ENCODE measurements at regions not wholly inside any gene's neighbourhood (a gene's known extent, or its start where the extent isn't known, plus 50 kb on each side); places are given as distances from the start of the nearest gene placed in this dataset.

DNA sequence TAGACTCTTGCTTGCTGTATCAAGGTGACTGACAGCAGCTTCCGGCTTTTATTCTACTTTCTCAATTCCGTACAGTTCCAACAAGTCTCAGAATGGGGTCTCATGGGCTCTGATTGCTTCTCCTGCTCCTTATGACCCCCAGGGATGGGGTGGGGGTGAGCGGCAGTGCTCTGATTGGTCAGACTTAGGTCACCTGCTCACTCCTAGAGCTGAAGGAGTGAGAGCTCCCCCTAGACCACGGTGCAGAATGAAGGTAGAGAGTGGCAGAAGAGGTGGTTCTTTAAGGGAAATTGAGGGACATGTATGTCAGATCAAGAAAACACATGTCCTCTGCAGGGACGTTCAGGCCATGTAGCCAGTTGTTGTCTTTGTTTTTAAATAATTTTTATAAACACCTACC is 115.2 kb downstream of the C9orf152 start:
- Histone ChIP-seq H3K4me2 (ENCODE audit: low read length) (no peak overlapping the region), H3K9ac (ENCODE audit: low read length) (no peak overlapping the region), H4K20me1 (ENCODE audit: low read length) (peaks cover 49% of the 10 kb centered on the region), H3K4me1 (ENCODE audit: insufficient read depth, low read length) (peaks cover 17% of the 10 kb centered on the region), H3K79me2 (ENCODE audit: low read length) (peaks cover 78% of the 10 kb centered on the region), H3K27ac (ENCODE audit: low read length) (no peak overlapping the region), H3K9me2 (replicated peaks; ENCODE audit: low read length) (no peaks in the 10 kb centered on the region), H3K4me3 (ENCODE audit: low read length) (no peak overlapping the region), H3K9me3 (ENCODE audit: low read length) (no peaks in the 10 kb centered on the region), H3F3A (ENCODE audit: low read length, unreplicated experiment) (no peaks in the 10 kb centered on the region), H3K27me3 (ENCODE audit: low read length) (no peaks in the 10 kb centered on the region), H2AFZ (ENCODE audit: low read length) (no peak overlapping the region), H3K36me3 (ENCODE audit: low read depth, low read length) (no peaks in the 10 kb centered on the region)
- ChIA-PET CTCF (no interaction called here), POLR2A (ENCODE audit: unreplicated experiment) (no interaction called here)
- DNase-seq (no peak), ATAC-seq (no peak)
- BruUV-seq (replicated peaks): no TSS peak
- intact Hi-C loops (cut with micrococcal nuclease): no loop called here
- TF ChIP-seq EZH2 (IDR thresholded peaks at IDR 0.05; ENCODE audit: low read length, unreplicated experiment): no peak
- TF ChIP-seq, protein P1, sequence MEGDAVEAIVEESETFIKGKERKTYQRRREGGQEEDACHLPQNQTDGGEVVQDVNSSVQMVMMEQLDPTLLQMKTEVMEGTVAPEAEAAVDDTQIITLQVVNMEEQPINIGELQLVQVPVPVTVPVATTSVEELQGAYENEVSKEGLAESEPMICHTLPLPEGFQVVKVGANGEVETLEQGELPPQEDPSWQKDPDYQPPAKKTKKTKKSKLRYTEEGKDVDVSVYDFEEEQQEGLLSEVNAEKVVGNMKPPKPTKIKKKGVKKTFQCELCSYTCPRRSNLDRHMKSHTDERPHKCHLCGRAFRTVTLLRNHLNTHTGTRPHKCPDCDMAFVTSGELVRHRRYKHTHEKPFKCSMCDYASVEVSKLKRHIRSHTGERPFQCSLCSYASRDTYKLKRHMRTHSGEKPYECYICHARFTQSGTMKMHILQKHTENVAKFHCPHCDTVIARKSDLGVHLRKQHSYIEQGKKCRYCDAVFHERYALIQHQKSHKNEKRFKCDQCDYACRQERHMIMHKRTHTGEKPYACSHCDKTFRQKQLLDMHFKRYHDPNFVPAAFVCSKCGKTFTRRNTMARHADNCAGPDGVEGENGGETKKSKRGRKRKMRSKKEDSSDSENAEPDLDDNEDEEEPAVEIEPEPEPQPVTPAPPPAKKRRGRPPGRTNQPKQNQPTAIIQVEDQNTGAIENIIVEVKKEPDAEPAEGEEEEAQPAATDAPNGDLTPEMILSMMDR (conservative IDR thresholded peaks at IDR 0.05; ENCODE audit: low read depth, low read length): no peak
- no peak for TF ChIP-seq EZH2phosphoT487 (IDR thresholded peaks at IDR 0.05; ENCODE audit: borderline replicate concordance, low read length)

DNA sequence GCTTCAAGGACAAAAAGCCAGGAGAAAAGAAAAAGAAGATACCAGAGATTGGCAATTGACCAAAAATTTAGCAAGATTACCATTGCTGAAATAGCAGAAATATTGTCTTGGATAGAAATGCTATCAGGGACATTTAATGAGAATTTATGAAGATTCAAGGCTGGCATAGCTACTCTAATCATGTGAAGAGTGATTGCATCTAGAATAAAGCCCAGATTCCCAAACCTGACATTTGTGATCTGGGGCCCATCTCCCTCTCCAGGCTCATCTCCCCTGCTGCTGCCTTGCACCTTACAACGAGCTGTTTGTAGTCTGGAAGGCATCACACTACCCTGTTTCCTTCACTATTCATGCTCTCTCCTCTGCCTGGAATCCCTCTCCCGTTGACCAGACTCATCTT is 114.5 kb downstream of the C9orf152 start:
- no peak overlapping the region for H2AFZ ChIP-seq (ENCODE audit: low read length)
- no peaks in the 10 kb centered on the region for H3K9me2 ChIP-seq (replicated peaks; ENCODE audit: low read length)
- intact Hi-C loops (cut with micrococcal nuclease): no loop called here
- no peak overlapping the region for H3K9ac ChIP-seq (ENCODE audit: low read length)
- no TSS peak for BruUV-seq (replicated peaks)
- no peak for TF ChIP-seq EZH2phosphoT487 (IDR thresholded peaks at IDR 0.05; ENCODE audit: borderline replicate concordance, low read length)
- TF ChIP-seq, protein P1 (conservative IDR thresholded peaks at IDR 0.05; ENCODE audit: low read depth, low read length): no peak
- TF ChIP-seq EZH2 (IDR thresholded peaks at IDR 0.05; ENCODE audit: low read length, unreplicated experiment): no peak
- ChIA-PET POLR2A (ENCODE audit: unreplicated experiment) (no interaction called here), CTCF (no interaction called here)
- DNase-seq (no peak), ATAC-seq (no peak)
- H3K4me2 ChIP-seq (ENCODE audit: low read length): no peak overlapping the region
- no peaks in the 10 kb centered on the region for H3F3A ChIP-seq (ENCODE audit: low read length, unreplicated experiment)
- H3K36me3 ChIP-seq (ENCODE audit: low read depth, low read length): no peaks in the 10 kb centered on the region
- peaks cover 45% of the 10 kb centered on the region for H4K20me1 ChIP-seq (ENCODE audit: low read length)
- H3K4me3 ChIP-seq (ENCODE audit: low read length): no peak overlapping the region
- H3K27ac ChIP-seq (ENCODE audit: low read length): no peak overlapping the region
- peaks cover 73% of the 10 kb centered on the region for H3K79me2 ChIP-seq (ENCODE audit: low read length)
- peaks cover 17% of the 10 kb centered on the region for H3K4me1 ChIP-seq (ENCODE audit: insufficient read depth, low read length)
- no peaks in the 10 kb centered on the region for H3K27me3 ChIP-seq (ENCODE audit: low read length)
- no peaks in the 10 kb centered on the region for H3K9me3 ChIP-seq (ENCODE audit: low read length)

DNA sequence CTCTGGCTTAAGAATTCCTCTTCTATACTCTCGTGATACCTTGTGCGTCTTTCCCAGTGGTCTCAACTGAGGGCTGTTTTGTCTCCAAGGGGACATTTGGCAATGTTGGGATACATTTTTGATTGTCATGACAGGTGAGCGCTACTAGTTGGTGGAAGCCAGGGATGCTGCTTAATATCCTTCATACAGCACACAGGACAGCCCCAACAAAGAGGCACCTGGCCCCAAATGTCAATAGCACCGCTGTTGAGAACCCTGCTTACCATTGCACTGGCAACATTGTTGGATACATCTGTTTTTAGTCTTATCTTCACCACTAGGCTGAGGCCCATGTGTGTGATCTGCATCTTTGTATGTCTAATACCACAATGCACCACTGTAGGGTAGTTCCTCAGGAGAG is 114.1 kb downstream of the C9orf152 start:
- no peak overlapping the region for H2AFZ ChIP-seq (ENCODE audit: low read length)
- DNase-seq (no peak), ATAC-seq (no peak)
- POLR2A ChIA-PET (ENCODE audit: unreplicated experiment): no interaction called here
- H3K9me3 ChIP-seq (ENCODE audit: low read length): no peaks in the 10 kb centered on the region
- H3K4me1 ChIP-seq (ENCODE audit: insufficient read depth, low read length): peaks cover 16% of the 10 kb centered on the region
- no peak for TF ChIP-seq EZH2phosphoT487 (IDR thresholded peaks at IDR 0.05; ENCODE audit: borderline replicate concordance, low read length)
- TF ChIP-seq EZH2 (IDR thresholded peaks at IDR 0.05; ENCODE audit: low read length, unreplicated experiment): no peak
- TF ChIP-seq, protein P1 (conservative IDR thresholded peaks at IDR 0.05; ENCODE audit: low read depth, low read length): no peak
- peaks cover 47% of the 10 kb centered on the region for H4K20me1 ChIP-seq (ENCODE audit: low read length)
- no peak overlapping the region for H3K4me3 ChIP-seq (ENCODE audit: low read length)
- intact Hi-C loops (cut with micrococcal nuclease): no loop called here
- H3K9ac ChIP-seq (ENCODE audit: low read length): no peak overlapping the region
- H3K9me2 ChIP-seq (replicated peaks; ENCODE audit: low read length): no peaks in the 10 kb centered on the region
- H3K27ac ChIP-seq (ENCODE audit: low read length): no peak overlapping the region
- H3F3A ChIP-seq (ENCODE audit: low read length, unreplicated experiment): no peaks in the 10 kb centered on the region
- no TSS peak for BruUV-seq (replicated peaks)
- H3K4me2 ChIP-seq (ENCODE audit: low read length): no peak overlapping the region
- H3K79me2 ChIP-seq (ENCODE audit: low read length): peaks cover 76% of the 10 kb centered on the region
- no peaks in the 10 kb centered on the region for H3K27me3 ChIP-seq (ENCODE audit: low read length)
- no peaks in the 10 kb centered on the region for H3K36me3 ChIP-seq (ENCODE audit: low read depth, low read length)
- CTCF ChIA-PET: no interaction called here

Measured in PC-3 (cell line).